Activated T-helper 9 cell treated with anti-CD3 and anti-CD28 coated beads, Interleukin-2, amount 50 U/mL, for 16 hours (primary cell): ENCODE measurements at regions not wholly inside any gene's neighbourhood (a gene's known extent, or its start where the extent isn't known, plus 50 kb on each side); places are given as distances from the start of the nearest gene placed in this dataset.
"Not testable (repeated sequence)": the region's sequence is repeated elsewhere in the genome, so short reads cannot be mapped to it uniquely, and the experiment has no call there.

Experiments
- DNase-seq: peaks from one replicate; pipeline ENCODE4 v3.0.0-alpha.2; 2020; ENCODE audit warnings: low read depth

DNA sequence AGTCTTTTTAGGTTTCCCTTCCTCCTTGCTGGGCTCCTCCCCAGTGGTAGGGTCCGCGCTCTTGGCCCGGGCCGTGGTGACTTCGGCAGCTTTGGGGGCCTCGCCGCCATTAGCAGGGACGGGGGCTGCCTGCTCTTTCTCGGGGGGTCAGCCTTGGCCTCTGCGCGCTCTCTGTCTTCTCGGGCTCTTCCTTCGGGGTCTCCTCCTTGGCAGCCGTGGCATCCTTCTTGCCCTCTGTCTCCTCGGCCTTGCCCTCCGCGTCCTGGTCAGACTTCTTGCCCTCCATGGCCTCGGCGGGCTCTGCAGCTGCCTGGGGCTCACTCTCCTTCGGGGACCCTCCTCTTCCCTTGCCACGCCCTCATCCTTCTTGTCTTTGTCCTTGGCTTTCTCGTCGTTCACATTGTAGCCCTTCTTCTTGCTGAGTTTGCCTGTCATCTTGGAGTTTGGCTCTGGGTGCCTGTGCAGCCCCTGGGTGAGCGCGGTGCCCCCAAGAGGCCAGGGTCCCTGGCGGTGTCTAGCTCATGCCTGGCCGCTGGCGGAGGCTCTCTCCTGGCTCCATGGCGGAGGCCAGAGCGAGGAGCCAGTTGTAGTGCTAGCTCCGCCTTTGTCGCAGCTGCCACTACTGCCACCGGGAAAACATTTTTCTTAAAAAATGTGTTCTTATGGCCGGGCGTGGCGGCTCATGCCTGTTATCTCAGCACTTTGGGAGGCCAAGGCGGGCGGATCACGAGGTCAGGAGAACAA lies 283.0 kb upstream of the SGCG start:
- no peak for DNase-seq

DNA sequence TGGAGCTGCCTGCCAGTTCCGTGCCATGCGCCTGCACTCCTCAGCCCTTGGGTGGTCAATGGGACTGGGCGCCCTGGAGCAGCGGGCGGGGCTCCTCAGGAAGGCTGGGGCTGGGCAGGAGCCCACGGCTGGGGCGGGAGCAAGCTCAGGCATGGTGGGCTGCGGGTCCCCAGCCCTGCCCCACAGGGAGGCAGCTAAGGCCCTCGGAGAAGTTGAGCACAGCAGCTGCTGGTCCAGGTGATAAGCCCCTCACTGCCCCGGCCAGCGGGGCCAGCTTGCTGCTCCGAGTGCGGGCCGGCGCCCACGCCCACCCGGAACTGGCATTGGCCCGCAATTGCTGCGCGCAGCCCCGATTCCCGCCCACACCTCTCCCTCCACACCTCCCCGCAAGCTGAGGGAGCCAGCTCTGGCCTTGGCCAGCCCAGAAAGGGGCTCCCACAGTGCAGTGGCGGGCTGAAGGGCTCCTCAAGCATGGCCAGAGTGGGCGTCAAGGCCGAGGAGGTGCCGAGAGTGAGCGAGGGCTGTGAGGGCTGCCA lies 280.3 kb upstream of the SGCG start:
- not testable (repeated sequence) for DNase-seq

DNA sequence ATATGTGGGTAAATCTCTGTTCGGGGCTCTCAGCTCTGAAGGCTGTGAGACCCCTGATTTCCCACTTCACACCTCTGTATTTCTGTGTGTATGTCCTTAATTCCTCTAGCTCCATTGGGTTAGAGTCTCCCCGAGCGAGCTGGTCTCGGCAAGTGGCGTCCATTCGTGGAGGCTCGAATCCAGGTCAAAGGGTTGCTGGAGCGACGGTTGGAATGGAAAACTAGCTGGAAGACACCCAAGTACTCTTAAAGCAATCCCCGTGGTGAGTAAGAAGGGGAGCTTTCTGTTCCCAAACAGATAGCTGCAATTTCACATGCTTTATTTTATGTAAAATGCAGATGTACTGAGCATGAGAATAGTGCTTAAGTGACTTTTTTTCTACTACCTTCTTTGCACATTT lies 277.5 kb upstream of the SGCG start:
- no peak for DNase-seq

DNA sequence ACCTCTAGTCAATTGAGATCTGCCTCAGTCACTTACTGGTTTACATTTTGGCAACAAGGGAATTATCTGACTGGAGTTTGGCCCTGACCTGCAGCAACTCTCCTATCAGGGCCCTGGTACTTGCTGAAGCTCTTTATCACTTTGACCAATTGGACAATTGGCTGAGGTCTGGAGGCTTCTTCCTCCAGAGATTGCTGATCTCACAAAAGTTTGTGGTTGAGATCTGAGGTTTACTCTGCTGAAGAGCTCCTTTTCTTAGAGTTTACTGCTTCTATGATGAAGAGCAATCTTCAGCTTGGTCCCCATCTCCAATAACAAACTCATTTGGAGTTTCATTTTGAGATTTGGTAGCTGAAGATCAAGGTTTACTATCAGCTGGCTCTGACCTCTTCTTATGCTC lies 276.9 kb upstream of the SGCG start:
- no peak for DNase-seq

DNA sequence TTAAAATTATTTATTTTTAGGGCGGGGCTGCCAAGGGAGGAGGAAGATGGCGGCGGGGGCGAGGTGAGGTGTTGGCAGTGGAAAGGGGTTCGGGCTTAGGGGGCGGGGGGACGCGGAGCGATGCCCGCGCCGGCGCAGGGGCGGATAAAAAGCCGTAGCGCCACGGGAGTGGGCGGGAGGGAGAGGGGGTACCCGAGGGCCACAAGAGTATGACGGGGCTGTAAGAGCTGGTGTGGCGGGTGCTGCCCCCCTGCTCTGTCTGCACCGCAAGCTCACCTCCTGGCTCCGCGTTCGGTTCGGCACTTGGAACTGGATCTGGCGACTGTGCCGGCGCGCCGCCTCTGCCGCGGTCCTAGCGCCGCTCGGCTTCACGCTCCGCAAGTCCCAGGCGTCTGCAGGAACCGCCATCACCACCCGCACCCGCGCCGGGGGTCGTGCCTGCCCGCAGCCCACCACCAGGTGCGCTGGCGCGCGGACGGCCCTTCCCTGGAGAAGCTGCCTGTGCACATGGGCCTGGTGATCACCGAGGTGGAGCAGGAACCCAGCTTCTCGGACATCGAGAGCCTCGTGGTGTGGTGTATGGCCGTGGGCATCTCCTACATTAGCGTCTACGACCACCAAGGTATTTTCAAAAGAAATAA lies 265.2 kb upstream of the SGCG start:
- no peak for DNase-seq

DNA sequence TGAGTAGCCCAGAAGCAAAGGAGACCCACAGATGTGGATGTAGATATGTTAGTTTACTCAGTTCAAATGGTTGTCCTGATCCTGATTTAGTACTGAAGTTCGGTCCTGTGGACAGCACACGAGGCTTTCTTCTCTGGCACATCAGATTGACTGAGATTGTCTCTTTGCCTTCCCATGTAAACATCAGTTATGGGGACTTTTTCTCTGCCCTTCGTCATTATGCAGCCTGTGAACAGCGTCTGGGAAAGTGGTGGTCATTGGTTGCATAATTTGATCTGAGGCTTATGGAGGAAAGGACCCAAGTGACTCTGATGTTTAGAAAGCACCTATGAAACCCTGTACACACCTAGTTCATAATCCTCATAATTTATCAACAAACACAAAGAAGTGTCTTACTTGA lies 264.5 kb upstream of the SGCG start:
- DNase-seq = not testable (repeated sequence)

DNA sequence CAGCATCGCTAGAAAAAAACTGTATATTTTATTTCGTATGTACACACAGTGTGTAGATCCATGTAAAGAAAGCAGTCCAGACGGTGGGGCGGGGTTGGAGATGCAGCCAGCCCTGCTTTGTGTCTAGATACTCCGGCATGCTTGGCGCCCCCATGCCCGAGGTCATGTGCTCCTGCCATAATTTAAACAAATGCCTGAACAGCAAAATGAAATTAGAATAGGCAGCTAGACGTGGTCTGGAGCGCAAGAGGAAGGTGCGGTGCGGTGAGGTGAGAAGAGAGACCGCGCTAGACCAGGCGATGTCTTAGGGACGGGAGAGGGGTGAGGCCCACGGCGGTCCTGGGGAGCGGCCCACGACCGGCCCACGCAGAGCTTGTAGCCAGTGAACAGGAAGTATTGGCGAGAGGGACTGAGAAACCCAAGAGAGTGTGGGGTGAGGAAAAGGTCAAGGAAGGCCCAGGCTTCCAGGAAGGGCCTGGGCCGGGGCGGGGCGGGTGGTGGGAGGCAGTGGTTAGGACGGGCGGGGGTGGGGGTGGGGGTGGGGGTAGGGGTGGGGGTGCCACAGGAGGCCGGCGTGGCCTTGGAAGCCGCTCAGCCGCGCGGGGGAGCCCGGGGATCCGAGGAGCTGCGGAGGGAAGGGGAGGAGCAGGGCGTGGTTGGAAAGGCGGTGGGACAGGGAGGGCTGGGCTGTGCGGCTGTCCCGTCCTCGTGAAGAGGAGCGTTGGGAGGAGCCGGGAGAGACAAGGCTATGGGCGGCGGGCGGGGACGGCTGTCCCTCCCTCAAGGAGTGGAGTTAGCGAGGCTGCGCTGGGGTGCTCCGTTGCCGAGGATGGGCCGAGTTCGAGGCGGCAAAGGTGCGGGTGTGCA lies 254.7 kb upstream of the SGCG start:
- no peak for DNase-seq

DNA sequence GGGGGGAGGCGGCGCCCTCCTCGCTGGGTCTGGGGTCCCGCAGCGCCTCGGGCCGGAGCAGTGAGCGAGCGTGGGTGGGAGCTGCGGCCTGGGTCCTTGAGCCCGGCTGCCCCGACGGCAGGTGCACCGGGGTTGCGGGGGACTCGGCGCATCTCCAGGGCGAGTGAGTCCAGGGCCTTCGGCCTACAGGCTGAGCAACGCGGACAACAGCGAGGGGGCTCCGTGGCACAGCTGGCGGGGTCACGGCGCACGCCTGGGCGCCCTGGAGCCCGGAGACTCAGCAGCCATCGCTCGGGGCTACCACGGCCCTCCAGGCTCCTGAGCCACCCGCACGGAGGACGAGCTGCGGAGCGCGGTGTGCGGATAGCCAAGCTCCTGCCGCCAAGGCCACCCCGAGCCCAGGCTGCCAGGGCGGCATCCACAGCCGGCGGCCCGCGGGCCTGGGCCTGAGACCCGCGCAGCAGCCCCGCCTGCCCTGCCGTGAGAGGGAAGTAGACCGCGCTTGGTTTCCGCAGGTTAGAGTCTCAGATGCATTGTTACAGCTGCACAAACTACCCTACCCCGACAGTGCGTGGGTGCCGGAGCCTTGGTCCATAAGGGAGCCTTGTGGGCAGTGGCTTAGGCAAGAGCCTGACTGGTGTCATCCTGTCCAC lies 253.9 kb upstream of the SGCG start:
- no peak for DNase-seq

DNA sequence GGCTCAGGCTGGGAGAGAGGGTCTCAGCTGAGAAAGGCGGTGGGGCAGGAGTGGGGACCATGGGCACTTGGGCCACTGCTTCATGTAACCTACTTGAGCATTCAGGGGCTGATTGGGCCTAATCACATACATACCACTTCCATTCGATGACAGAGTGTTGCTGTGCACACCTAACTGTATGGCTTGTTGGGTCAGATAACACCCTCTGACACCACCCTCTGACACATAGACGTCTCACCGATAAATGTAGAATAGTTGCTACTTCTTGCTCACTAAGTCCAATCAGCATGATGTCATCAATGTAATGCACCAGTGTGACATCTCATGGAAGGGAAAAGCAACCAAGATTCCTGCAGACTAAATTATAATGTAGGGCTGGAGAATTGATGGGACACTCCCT lies 252.9 kb upstream of the SGCG start:
- DNase-seq = not testable (repeated sequence)

DNA sequence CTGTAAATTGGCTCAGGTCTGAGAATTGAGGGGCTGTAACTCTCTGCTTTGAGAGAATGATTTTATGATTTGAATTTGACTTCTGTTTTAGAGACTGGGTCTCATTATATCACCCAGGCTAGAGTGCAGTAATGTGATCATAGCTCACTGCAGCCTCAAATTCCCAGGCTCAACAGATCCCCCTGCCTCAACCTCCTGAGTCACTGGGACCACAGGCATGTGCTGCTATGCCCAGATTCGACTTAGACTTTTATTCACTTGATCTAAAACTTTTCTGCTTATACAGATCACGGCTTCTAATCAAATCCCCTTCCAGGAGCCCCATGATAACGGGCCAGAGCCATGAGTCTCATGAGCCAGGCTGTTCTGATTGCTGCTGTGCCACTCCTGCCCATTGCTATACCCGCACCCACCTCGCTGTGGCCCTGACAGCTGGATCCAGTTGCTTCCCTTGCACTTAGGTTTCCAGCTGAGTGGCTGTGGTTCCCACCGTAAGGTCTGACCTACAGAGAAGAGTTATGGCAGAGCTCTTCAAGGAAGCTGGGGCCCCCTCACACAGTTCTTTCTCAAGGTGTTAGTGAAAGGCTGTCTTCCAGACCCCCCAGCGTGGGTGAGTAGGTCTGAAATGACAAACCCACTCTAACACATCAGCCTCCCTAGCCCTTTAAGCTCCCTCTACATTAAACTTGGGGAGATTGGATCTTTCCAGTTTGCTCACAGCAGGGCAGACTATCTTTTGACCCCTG lies 251.2 kb upstream of the SGCG start:
- DNase-seq = no peak

DNA sequence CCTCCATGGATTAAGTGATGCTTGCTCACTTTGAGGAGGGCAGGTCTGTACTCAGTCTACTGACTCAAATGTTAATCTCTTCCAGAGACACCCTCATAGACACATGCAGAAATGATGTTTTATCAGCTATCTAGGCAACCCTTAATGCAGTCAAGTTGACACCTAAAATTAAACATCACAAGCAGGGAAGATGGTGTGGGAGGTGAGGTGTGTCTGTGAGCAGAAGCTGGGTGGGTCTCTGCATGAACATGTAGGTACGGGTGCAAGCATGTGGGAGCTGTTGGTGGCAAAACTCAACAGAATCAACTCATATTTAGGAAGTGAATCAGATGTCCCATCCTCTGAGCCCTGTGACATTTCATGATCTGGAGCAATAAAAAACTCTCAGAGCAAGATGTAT lies 249.2 kb upstream of the SGCG start:
- DNase-seq = no peak

DNA sequence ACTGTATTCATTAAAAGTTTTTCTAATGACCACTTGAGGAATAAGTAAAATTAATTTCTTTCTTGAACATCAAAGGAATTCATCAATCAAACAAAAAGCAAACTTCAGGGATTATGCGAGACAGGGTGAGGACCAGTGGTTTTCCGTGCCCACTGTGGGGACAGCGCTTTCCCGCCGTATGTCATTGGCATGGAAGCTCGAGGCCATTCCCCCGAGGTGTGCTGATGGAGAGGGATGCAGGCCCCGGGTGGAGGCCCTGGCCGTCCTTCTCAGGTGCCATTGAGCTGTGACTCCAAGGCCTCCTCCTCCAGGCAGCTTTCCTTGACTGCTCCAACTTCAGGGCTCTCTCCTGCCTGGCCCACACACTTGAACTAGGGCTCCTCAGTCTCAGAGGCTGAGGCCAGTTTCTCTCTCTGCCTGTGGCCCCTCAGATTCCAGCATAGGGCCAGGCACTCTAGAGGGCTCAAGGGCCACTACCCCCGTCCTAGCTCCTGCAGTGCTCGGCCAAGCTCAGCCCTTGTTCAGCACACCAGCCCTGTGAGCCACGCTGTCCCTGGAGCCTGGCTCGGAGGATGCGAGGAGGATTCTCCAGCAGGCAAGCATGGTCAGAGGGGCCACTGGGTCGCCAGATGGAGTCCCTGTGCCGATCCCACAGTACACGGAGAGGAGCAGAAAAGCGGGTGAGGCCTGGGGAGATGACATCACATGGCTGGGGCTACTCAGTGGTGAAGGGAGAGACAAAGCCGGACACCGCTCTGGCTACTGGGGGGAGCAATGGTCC lies 248.0 kb upstream of the SGCG start:
- not testable (repeated sequence) for DNase-seq

DNA sequence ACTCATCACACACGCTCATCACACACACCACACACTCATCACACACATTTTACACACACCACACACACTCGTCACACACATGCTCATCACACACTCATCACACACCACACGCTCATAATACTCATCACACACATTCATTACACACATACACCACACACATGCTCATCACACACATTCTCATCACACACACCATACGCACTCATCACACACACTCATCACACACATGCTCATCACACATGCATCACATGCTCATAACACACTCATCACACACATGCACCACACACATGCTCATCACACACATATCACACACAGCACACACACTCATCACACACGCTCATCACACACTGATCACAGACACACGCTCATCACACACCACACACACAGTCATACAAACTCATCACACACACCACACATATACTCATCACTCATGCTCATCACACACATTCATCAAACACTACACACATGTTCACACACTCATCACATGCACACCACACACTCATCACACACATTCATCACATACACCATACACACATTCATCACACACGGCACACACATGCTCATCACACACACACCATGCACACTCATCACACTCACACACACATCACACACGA lies 247.1 kb upstream of the SGCG start:
- DNase-seq = no peak

DNA sequence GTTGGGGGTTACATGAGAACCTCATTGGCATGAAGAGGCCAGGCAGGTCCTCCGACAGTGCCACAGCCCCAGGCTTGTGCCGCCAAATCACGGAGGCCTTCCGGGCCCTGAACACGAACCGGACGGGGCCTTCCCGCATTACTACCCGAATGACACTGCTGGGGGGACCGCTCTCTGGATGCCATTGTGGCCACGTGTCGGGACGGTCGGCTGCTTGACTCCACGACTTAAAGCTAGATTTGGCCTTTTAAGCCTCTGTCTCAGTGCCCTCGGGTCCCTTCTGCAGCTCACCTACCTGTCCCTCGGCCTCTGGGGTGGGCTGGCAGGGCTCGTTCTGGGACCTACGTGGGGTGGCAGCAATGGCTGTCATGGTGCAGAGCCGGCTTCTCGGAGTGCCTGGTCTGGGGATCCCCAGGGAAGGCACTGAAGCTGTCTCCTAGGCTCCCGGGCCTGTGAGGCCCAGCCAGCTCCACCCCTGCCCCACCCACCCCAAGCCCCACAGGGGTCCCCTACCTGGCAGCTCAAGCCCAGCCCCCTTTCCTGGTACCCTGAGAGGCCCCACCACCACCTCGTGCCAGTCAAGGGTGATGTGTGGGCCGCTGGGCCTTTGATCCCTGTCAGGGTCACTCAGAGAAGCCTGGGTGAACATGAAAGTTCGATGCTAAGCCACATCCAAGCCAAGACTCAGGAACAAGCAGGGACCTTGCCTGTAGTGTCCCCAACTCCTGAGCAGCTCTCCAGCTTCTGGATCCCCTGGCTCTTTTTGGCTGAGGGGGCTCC lies 245.8 kb upstream of the SGCG start:
- no peak for DNase-seq

DNA sequence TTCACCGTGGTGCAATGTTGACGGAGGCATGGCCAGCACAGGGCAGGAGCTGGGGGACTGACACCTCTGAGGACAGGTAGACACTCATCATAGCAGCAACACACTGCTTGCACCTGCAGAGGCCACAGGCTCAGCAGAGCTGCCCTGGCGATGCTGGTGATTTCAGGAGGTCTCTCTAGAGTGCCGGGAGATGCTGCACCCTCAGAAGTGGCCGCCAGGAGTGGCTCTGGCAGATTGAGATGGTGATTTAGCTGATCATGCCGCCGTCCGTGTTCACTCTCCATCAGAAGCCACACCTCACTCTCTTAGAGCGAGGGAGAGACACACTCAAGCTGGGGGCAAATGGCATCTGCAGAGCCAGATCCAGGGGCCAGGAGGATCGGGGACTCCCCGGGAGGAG lies 244.6 kb upstream of the SGCG start:
- DNase-seq = no peak

DNA sequence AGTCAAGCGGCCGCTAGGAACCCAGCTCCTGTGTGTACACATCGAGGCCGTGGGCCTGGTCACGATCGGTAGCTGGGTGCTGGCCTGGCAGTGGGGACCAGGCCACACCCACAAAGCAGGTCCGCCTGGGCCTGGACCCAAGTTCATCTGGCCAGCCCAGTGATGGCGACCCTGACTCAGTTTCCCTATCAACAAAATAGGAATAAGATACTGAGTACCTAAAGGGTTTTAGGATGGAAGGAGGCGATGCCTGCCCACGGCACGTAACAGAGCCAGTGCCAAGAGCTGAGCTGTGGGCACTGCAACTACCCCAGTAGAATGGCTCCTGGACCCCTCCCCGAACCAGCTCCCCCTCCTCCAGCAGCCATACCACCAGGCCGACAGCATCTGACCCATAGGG lies 243.5 kb upstream of the SGCG start:
- DNase-seq = no peak

DNA sequence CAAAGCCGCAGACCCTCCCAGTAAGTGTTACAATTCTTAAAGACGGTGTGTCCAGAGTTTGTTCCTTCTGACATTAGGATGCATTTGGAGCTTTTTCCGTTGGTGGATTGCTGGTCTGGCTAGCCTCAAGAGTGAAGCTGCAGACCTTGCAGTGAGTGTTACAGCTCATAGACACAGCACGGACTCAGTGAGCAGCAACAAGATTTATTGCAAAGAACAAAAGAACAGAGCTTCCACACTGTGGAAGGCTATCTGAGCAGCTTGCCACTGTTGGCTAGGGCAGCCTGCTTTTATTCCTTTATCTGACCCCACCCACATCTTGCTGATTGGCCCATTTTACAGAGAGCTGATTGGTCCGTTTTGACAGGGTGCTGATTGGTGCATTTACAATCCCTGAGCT lies 242.8 kb upstream of the SGCG start:
- DNase-seq = no peak

DNA sequence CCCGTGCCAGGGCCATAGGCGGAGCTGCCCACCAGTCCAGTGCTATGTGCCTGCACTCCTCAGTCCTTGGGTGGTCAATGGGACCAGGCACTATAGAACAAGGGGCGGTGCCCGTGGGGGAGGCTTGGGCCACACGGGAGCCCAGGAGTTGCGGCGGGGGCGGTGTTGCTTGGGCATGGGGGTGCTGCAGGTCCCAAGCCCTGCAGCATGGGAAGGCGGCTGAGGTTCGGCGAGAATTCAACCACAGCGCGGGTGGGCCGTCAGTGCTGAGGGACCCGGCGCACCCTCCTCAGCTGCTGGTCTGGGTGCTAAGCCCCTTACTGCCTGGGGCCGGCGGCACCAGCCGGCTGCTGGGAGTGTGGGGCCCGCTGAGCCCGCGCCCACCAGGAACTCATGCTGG lies 242.2 kb upstream of the SGCG start:
- no peak for DNase-seq

DNA sequence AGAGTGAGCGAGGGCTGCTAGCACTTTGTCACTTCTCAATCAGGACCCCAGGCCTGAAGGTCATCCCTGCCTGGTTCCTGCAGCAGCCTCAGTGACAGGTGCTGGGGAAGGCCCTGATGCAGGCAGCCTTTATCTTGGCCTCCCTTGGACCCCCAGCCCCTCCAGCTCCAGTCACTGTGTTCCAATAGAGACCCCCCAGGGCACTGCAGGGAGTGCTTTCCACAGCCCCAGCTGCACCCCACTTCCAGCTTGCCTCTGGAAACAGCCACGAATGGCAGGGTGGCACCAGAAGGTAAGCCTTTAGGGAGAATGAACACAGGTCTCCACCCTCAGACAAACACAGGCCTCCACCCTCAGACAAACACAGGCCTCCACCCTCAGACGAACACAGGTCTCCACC lies 241.6 kb upstream of the SGCG start:
- DNase-seq = no peak
